ENCODE measurements at regions not wholly inside any gene's neighbourhood (a gene's known extent, or its start where the extent isn't known, plus 50 kb on each side); places are given as distances from the start of the nearest gene placed in this dataset.

- no peak for DNase-seq (ENCODE audit: low read depth, low spot score)
Observed at GRCh38 chr12:127445581-127446139, 821.3 kb upstream of the TMEM132C start.

GRCh38 chr12:127448906-127449305 is 818.1 kb upstream of the TMEM132C start:
- no peak for DNase-seq (ENCODE audit: low read depth, low spot score)

- DNase-seq (ENCODE audit: low read depth, low spot score) = no peak
Observed at GRCh38 chr12:127450826-127451225, 816.1 kb upstream of the TMEM132C start.

- DNase-seq (ENCODE audit: low read depth, low spot score) = peak; percentile 43
Observed at GRCh38 chr12:127455347-127456265, 811.4 kb upstream of the TMEM132C start.

- no peak for DNase-seq (ENCODE audit: low read depth, low spot score)
Observed at GRCh38 chr12:127457726-127458125, 809.2 kb upstream of the TMEM132C start.

- DNase-seq (ENCODE audit: low read depth, low spot score) = no peak
Observed at GRCh38 chr12:127459166-127459565, 807.8 kb upstream of the TMEM132C start.

GRCh38 chr12:127459687-127460086 is 807.3 kb upstream of the TMEM132C start:
- DNase-seq (ENCODE audit: low read depth, low spot score) = no peak

- no peak for DNase-seq (ENCODE audit: low read depth, low spot score)
Observed at GRCh38 chr12:127463237-127463636, 803.7 kb upstream of the TMEM132C start.

- no peak for DNase-seq (ENCODE audit: low read depth, low spot score)
Observed at GRCh38 chr12:127469331-127469730, 797.6 kb upstream of the TMEM132C start.

GRCh38 chr12:127473766-127474165 is 793.2 kb upstream of the TMEM132C start:
- no peak for DNase-seq (ENCODE audit: low read depth, low spot score)

GRCh38 chr12:127479256-127479655 is 787.7 kb upstream of the TMEM132C start:
- peak; percentile 52 for DNase-seq (ENCODE audit: low read depth, low spot score)

- no peak for DNase-seq (ENCODE audit: low read depth, low spot score)
Observed at GRCh38 chr12:127480775-127481314, 786.1 kb upstream of the TMEM132C start.

GRCh38 chr12:127482950-127483349 is 784.0 kb upstream of the TMEM132C start:
- DNase-seq (ENCODE audit: low read depth, low spot score) = no peak

GRCh38 chr12:127485528-127485927 is 781.4 kb upstream of the TMEM132C start:
- peak; percentile 81 for DNase-seq (ENCODE audit: low read depth, low spot score)

GRCh38 chr12:127487031-127487430 is 779.9 kb upstream of the TMEM132C start:
- DNase-seq (ENCODE audit: low read depth, low spot score) = no peak

- DNase-seq (ENCODE audit: low read depth, low spot score) = no peak
Observed at GRCh38 chr12:127489061-127489460, 777.9 kb upstream of the TMEM132C start.

GRCh38 chr12:127494961-127495915 is 771.7 kb upstream of the TMEM132C start:
- DNase-seq (ENCODE audit: low read depth, low spot score) = no peak

GRCh38 chr12:127496255-127496654 is 770.7 kb upstream of the TMEM132C start:
- no peak for DNase-seq (ENCODE audit: low read depth, low spot score)

- DNase-seq (ENCODE audit: low read depth, low spot score) = no peak
Observed at GRCh38 chr12:127500512-127501035, 766.4 kb upstream of the TMEM132C start.

GRCh38 chr12:127501916-127502315 is 765.1 kb upstream of the TMEM132C start:
- no peak for DNase-seq (ENCODE audit: low read depth, low spot score)

GRCh38 chr12:127503246-127503645 is 763.7 kb upstream of the TMEM132C start:
- DNase-seq (ENCODE audit: low read depth, low spot score) = no peak
